ENCODE measurements at regions not wholly inside any gene's neighbourhood (a gene's known extent, or its start where the extent isn't known, plus 50 kb on each side); places are given as distances from the start of the nearest gene placed in this dataset.
"Not testable (repeated sequence)": the region's sequence is repeated elsewhere in the genome, so short reads cannot be mapped to it uniquely, and the experiment has no call there.

- no peak overlapping the region for H3K27ac Mint-ChIP-seq
- H3K4me1 Mint-ChIP-seq, result peaks cover 14% of the 10 kb centered on the region
- DNase-seq (no peak), ATAC-seq (no peak)
- no peaks in the 10 kb centered on the region for H3K9me3 Mint-ChIP-seq (ENCODE audit: low read depth)
- CTCF ChIA-PET, result no interaction called here
- peaks cover 45% of the 10 kb centered on the region for H3K27me3 Mint-ChIP-seq
- no peaks in the 10 kb centered on the region for H3K36me3 Mint-ChIP-seq
- H3K4me3 Mint-ChIP-seq, result no peak overlapping the region
Measured at GRCh38 chr10:61279400-61279799, 173.8 kb downstream of the TMEM26 start.

DNA sequence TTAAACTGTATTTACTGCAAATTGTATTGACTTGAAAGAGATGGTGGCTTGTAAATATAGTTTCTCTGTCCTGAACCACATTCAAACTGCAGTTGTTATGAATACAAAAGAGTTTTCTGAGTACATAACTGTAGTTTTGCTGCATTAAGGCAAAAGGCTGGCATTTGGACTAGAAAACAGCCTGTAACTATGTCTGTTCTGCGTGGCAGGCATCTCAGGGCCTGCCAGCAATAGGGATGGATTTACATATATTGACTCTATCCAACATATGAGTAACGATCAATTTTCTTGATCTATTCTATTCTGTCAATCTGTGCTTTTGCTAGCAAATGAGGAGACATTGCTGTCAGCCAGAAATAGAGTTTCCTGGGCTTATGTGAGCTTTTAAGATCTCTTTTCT is 174.6 kb downstream of the TMEM26 start:
- Mint-ChIP-seq H3K4me3 (no peak overlapping the region), H3K27ac (no peak overlapping the region), H3K36me3 (no peaks in the 10 kb centered on the region), H3K9me3 (ENCODE audit: low read depth) (no peaks in the 10 kb centered on the region), H3K4me1 (peaks cover 8% of the 10 kb centered on the region), H3K27me3 (peaks cover 45% of the 10 kb centered on the region)
- no peak for DNase-seq
- CTCF ChIA-PET, result no interaction called here
- no peak for ATAC-seq

GRCh38 chr10:61272781-61273180 is 180.4 kb downstream of the TMEM26 start:
- H3K36me3 Mint-ChIP-seq, result no peaks in the 10 kb centered on the region
- no peak for ATAC-seq
- CTCF ChIA-PET, result interaction anchor here (1.3 kb wide), 1 partner anchor 11 kb away, joined by 3 read pairs; no protein-coding TSS in a partner anchor
- H3K27me3 Mint-ChIP-seq, result peaks cover 21% of the 10 kb centered on the region
- no peaks in the 10 kb centered on the region for H3K4me1 Mint-ChIP-seq
- no peaks in the 10 kb centered on the region for H3K9me3 Mint-ChIP-seq (ENCODE audit: low read depth)
- H3K27ac Mint-ChIP-seq, result no peak overlapping the region
- no peak overlapping the region for H3K4me3 Mint-ChIP-seq
- DNase-seq, result no peak

- Mint-ChIP-seq H3K27me3 (peaks cover 20% of the 10 kb centered on the region), H3K4me1 (no peaks in the 10 kb centered on the region), H3K36me3 (no peaks in the 10 kb centered on the region), H3K4me3 (no peak overlapping the region), H3K27ac (no peak overlapping the region), H3K9me3 (ENCODE audit: low read depth) (no peaks in the 10 kb centered on the region)
- no peak for DNase-seq
- CTCF ChIA-PET, result no interaction called here
- ATAC-seq, result no peak
Measured at GRCh38 chr10:61271127-61271780, 181.9 kb downstream of the TMEM26 start.

DNA sequence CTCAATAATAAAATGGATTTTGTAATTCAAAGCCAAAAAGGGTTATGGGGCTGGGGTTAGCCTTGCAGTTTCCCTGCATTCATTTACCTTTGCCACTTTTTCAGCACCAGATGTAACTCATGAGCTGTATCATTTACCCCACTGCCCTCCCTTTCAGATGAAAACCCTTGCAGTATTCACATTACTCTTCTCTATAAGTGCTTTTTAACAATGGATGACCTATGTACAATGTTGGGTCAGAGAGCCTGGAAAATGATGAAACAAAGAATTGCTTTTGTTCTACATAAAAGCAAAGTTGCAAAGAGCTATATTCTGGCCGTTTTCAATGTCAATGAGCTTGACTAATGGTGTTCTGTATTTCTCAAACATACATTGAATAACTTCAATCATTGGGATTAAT is 189.7 kb downstream of the TMEM26 start:
- Mint-ChIP-seq H3K4me1 (no peaks in the 10 kb centered on the region), H3K9me3 (ENCODE audit: low read depth) (peaks cover 3% of the 10 kb centered on the region), H3K27me3 (peaks cover 19% of the 10 kb centered on the region), H3K4me3 (no peak overlapping the region), H3K27ac (no peak overlapping the region), H3K36me3 (no peaks in the 10 kb centered on the region)
- CTCF ChIA-PET, result no interaction called here
- ATAC-seq (no peak), DNase-seq (no peak)

DNA sequence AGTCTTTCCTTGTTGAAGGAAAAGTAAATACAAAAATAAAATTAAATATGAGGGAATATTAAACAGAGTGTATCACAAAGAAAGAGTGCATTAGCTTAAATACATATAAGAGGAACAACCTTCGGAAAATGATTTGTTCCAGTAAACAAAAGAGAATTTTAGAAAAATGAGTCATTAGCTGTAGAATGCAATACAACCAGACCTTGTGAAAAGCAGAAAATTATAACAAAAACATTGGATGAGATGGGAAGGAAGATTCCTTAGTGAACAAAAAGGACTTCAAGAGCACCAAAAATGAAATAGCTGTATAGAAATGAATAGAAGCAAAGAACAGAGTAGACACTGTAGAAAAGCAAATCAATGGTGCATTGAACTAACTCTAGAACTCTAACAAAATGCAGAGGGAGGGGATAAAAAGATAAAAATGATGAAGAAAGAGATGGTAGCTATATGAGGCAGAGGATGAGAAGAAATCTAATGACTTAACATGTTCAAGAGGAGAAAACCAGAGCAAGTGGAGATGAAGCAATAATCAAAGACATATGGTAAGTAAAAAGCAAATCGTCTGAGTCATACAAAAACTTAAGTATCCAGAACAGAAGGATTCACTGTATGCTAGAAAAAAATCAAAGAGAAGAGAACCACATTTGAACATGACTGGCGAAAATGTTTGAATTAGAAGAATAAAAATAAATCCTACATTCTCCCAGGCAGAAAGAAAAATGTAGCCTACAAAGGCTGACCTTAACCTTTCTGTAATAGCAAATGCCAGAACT is 190.5 kb downstream of the TMEM26 start:
- ATAC-seq (no peak), DNase-seq (no peak)
- CTCF ChIA-PET, result no interaction called here
- no peak overlapping the region for H3K4me3 Mint-ChIP-seq
- no peak overlapping the region for H3K27ac Mint-ChIP-seq
- no peaks in the 10 kb centered on the region for H3K4me1 Mint-ChIP-seq
- H3K27me3 Mint-ChIP-seq, result peaks cover 19% of the 10 kb centered on the region
- peaks cover 3% of the 10 kb centered on the region for H3K9me3 Mint-ChIP-seq (ENCODE audit: low read depth)
- no peaks in the 10 kb centered on the region for H3K36me3 Mint-ChIP-seq

GRCh38 chr10:61257956-61258496 is 195.2 kb downstream of the TMEM26 start:
- no peak overlapping the region for H3K4me3 Mint-ChIP-seq
- peaks cover 10% of the 10 kb centered on the region for H3K27me3 Mint-ChIP-seq
- ATAC-seq (no peak), DNase-seq (no peak)
- H3K36me3 Mint-ChIP-seq, result no peaks in the 10 kb centered on the region
- no peaks in the 10 kb centered on the region for H3K4me1 Mint-ChIP-seq
- H3K9me3 Mint-ChIP-seq (ENCODE audit: low read depth), result no peaks in the 10 kb centered on the region
- CTCF ChIA-PET, result no interaction called here
- no peak overlapping the region for H3K27ac Mint-ChIP-seq

- DNase-seq (no peak), ATAC-seq (no peak)
- CTCF ChIA-PET, result no interaction called here
- Mint-ChIP-seq H3K36me3 (no peaks in the 10 kb centered on the region), H3K27me3 (peaks cover 6% of the 10 kb centered on the region), H3K4me1 (no peaks in the 10 kb centered on the region), H3K27ac (no peak overlapping the region), H3K4me3 (no peak overlapping the region), H3K9me3 (ENCODE audit: low read depth) (no peaks in the 10 kb centered on the region)
Measured at GRCh38 chr10:61257136-61257535, 196.0 kb downstream of the TMEM26 start.

- H3K27ac Mint-ChIP-seq; ATAC-seq; DNase-seq; H3K27me3 Mint-ChIP-seq; H3K4me3 Mint-ChIP-seq; H3K9me3 Mint-ChIP-seq (ENCODE audit: low read depth); H3K4me1 Mint-ChIP-seq; CTCF ChIA-PET; H3K36me3 Mint-ChIP-seq: not testable (repeated sequence)
Measured at GRCh38 chr10:61252326-61252725, 200.9 kb downstream of the TMEM26 start.

- CTCF ChIA-PET, result no interaction called here
- H3K27me3 Mint-ChIP-seq, result peaks cover 2% of the 10 kb centered on the region
- no peak overlapping the region for H3K4me3 Mint-ChIP-seq
- H3K9me3 Mint-ChIP-seq (ENCODE audit: low read depth), result no peaks in the 10 kb centered on the region
- no peaks in the 10 kb centered on the region for H3K36me3 Mint-ChIP-seq
- no peak for ATAC-seq
- H3K4me1 Mint-ChIP-seq, result no peaks in the 10 kb centered on the region
- H3K27ac Mint-ChIP-seq, result no peak overlapping the region
- no peak for DNase-seq
Measured at GRCh38 chr10:61251089-61251488, 202.1 kb downstream of the TMEM26 start.

DNA sequence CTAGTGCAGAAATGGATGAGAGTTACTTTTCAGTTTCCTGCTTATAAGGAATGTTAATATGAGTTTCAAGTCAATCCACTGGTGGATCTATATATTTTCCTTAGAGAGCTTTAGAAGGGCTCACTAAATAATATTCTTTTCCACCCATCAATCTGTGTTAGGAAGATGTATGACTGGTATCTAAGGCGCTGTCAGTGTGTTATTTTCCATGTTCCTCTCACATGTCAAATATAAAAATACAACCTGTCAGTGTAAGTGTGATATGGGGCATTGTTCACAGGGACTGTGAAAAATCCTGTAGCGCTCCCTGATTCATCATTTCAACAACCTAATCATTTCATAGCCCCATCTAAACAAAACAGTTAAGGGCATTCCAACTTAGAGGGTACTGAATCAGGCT is 203.1 kb downstream of the TMEM26 start:
- no peaks in the 10 kb centered on the region for H3K4me1 Mint-ChIP-seq

GRCh38 chr10:61248013-61248412 is 205.2 kb downstream of the TMEM26 start:
- DNase-seq (no peak), ATAC-seq (no peak)
- Mint-ChIP-seq H3K27ac (no peak overlapping the region), H3K4me1 (no peaks in the 10 kb centered on the region), H3K4me3 (no peak overlapping the region), H3K27me3 (no peaks in the 10 kb centered on the region), H3K9me3 (ENCODE audit: low read depth) (no peaks in the 10 kb centered on the region), H3K36me3 (no peaks in the 10 kb centered on the region)
- CTCF ChIA-PET, result no interaction called here

More for the DNA sequence above, 203.1 kb downstream of the TMEM26 start:
- Mint-ChIP-seq H3K4me3 (no peak overlapping the region), H3K9me3 (ENCODE audit: low read depth) (no peaks in the 10 kb centered on the region), H3K27me3 (peaks cover 2% of the 10 kb centered on the region), H3K27ac (no peak overlapping the region), H3K36me3 (no peaks in the 10 kb centered on the region)
- CTCF ChIA-PET, result no interaction called here
- DNase-seq (no peak), ATAC-seq (no peak)

GRCh38 chr10:61244261-61244775 is 208.9 kb downstream of the TMEM26 start:
- DNase-seq, result no peak
- no peak for ATAC-seq
- H3K27me3 Mint-ChIP-seq, result no peaks in the 10 kb centered on the region
- CTCF ChIA-PET, result no interaction called here
- H3K9me3 Mint-ChIP-seq (ENCODE audit: low read depth), result no peaks in the 10 kb centered on the region
- H3K36me3 Mint-ChIP-seq, result no peaks in the 10 kb centered on the region
- no peaks in the 10 kb centered on the region for H3K4me1 Mint-ChIP-seq
- no peak overlapping the region for H3K4me3 Mint-ChIP-seq
- H3K27ac Mint-ChIP-seq, result no peak overlapping the region

DNA sequence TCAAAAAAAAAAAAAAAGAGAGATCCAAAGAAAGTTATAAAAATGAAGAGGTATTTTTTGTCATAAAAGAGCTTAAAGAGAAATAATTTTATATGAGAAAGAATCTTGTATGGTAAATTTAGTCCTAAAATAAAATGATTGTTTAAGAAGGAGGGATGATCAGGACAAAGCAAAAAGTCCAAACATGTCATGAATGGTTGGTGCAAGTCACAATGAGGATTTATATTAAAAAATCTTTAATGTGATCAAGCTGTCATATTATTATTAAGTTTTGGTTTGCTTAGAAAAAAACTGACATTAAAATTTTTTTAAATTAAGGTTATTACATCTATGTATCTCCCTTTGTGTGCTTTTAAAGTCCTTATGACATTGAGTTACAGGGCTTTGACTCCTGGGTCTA is 220.4 kb downstream of the TMEM26 start:
- no peaks in the 10 kb centered on the region for H3K9me3 Mint-ChIP-seq (ENCODE audit: low read depth)
- DNase-seq (no peak), ATAC-seq (no peak)
- H3K4me3 Mint-ChIP-seq, result no peak overlapping the region
- no peaks in the 10 kb centered on the region for H3K4me1 Mint-ChIP-seq
- H3K27me3 Mint-ChIP-seq, result peaks cover 3% of the 10 kb centered on the region
- CTCF ChIA-PET, result no interaction called here
- no peak overlapping the region for H3K27ac Mint-ChIP-seq
- H3K36me3 Mint-ChIP-seq, result no peaks in the 10 kb centered on the region
